Neural cell (in vitro differentiated cells): ENCODE measurements at regions not wholly inside any gene's neighbourhood (a gene's known extent, or its start where the extent isn't known, plus 50 kb on each side); places are given as distances from the start of the nearest gene placed in this dataset.

ENCODE experiments used
- H2AFZ ChIP-seq: fragments of 200-600, 300-800 bp; sonication (generic), shearing (Covaris generic); 2 replicates; pipeline ENCODE4 v1.6.0; 2014; ENCODE audit warnings: low read depth, mild to moderate bottlenecking, antibody characterized with exemption, low read length, moderate library complexity
- H3F3A ChIP-seq: fragments of 200-600 bp; shearing (Covaris generic); 2 replicates; pipeline ENCODE4 v1.6.1; 2016; ENCODE audit warnings: mild to moderate bottlenecking, moderate library complexity, mixed read lengths, antibody characterized with exemption, low read length; ENCODE audit not compliant: insufficient read depth, poor library complexity, severe bottlenecking
- H3K27ac ChIP-seq: fragments of 200-600, 300-800 bp; sonication (generic), shearing (Covaris generic); 2 replicates; pipeline ENCODE4 v1.5.1; 2014; ENCODE audit warnings: mild to moderate bottlenecking, low read length, moderate library complexity
- H3K27me3 ChIP-seq: fragments of 300-800, 200-600 bp; sonication (generic), shearing (Covaris generic); 2 replicates; pipeline ENCODE4 v1.6.0; 2014; ENCODE audit warnings: mild to moderate bottlenecking, low read depth, low read length, moderate library complexity; ENCODE audit not compliant: insufficient read depth
- H3K36me3 ChIP-seq: fragments of 300-800, 200-600 bp; sonication (generic), shearing (Covaris generic); 2 replicates; pipeline ENCODE4 v1.5.1; 2014; ENCODE audit warnings: mild to moderate bottlenecking, antibody characterized with exemption, low read length, moderate library complexity; ENCODE audit not compliant: insufficient read depth
- H3K4me2 ChIP-seq: fragments of 300-800, 200-600 bp; sonication (generic), shearing (Covaris generic); 2 replicates; pipeline ENCODE4 v1.6.0; 2014; ENCODE audit warnings: mild to moderate bottlenecking, low read length
- H3K4me3 ChIP-seq: fragments of 300-800, 200-600 bp; sonication (generic), shearing (Covaris generic); 2 replicates; pipeline ENCODE4 v1.5.1; 2014; ENCODE audit warnings: mild to moderate bottlenecking, low read length, moderate library complexity
- H3K79me2 ChIP-seq: fragments of 200-600 bp; shearing (Covaris generic); replicated peaks from 2 replicates; pipeline ENCODE4 v1.6.0; 2014; ENCODE audit warnings: mild to moderate bottlenecking, low read length, moderate library complexity; ENCODE audit not compliant: insufficient read depth
- H3K9ac ChIP-seq: fragments of 300-800, 200-600 bp; sonication (generic), shearing (Covaris generic); 2 replicates; pipeline ENCODE4 v1.6.1; 2016; ENCODE audit warnings: mild to moderate bottlenecking, low read length, mixed read lengths
- H3K9me2 ChIP-seq: fragments of 200-600 bp; shearing (Covaris generic); 2 replicates; pipeline ENCODE4 v1.6.1; 2016; ENCODE audit warnings: mild to moderate bottlenecking, low read length, mixed read lengths; ENCODE audit not compliant: insufficient read depth
- H3K9me3 ChIP-seq: fragments of 200-600, 300-800 bp; sonication (generic), shearing (Covaris generic); 2 replicates; pipeline ENCODE4 v1.6.1; 2016; ENCODE audit warnings: mild to moderate bottlenecking, mixed run types, low read length, moderate library complexity, mixed read lengths
- H4K20me1 ChIP-seq: fragments of 200-600 bp; shearing (Covaris generic); 2 replicates; pipeline ENCODE4 v1.6.1; 2016; ENCODE audit warnings: mild to moderate bottlenecking, mixed run types; ENCODE audit not compliant: insufficient read depth
- CTCF ChIP-seq: fragments of 450-650 bp; IDR thresholded peaks from 2 replicates; pipeline ENCODE4 v1.5.1; 2014; ENCODE audit warnings: antibody characterized with exemption, mild to moderate bottlenecking, moderate library complexity; ENCODE audit not compliant: poor library complexity, severe bottlenecking
- EP300 ChIP-seq: fragments of 450-650 bp; conservative IDR thresholded peaks from 2 replicates; pipeline ENCODE4 v1.6.1; 2014; ENCODE audit warnings: antibody characterized with exemption, mild to moderate bottlenecking, moderate library complexity; ENCODE audit not compliant: poor library complexity, severe bottlenecking
- EZH2 ChIP-seq: fragments of 200-600, 300-800 bp; shearing (Covaris generic), sonication (generic); IDR thresholded peaks from 2 replicates; pipeline ENCODE4 v1.6.1; 2014; ENCODE audit warnings: antibody characterized with exemption, low read length, borderline replicate concordance, mild to moderate bottlenecking; ENCODE audit not compliant: insufficient read depth, poor library complexity, severe bottlenecking
- MXI1 ChIP-seq: fragments of 450-650 bp; conservative IDR thresholded peaks from 2 replicates; pipeline ENCODE4 v1.6.1; 2014; ENCODE audit warnings: antibody characterized with exemption, mild to moderate bottlenecking; ENCODE audit not compliant: poor library complexity, severe bottlenecking
- POLR2AphosphoS5 ChIP-seq: IDR thresholded peaks from 2 replicates; pipeline ENCODE4 v1.6.1; 2012
- RAD21 ChIP-seq: fragments of 450-650 bp; conservative IDR thresholded peaks from 2 replicates; pipeline ENCODE4 v1.6.1; 2014; ENCODE audit warnings: antibody characterized with exemption, mild to moderate bottlenecking, moderate library complexity
- REST ChIP-seq: IDR thresholded peaks from 2 replicates; pipeline ENCODE4 v1.6.1; 2012; ENCODE audit warnings: borderline replicate concordance
- SMC3 ChIP-seq: fragments of 450-650 bp; conservative IDR thresholded peaks from 2 replicates; pipeline ENCODE4 v1.6.1; 2014; ENCODE audit warnings: antibody characterized with exemption, mild to moderate bottlenecking, moderate library complexity; ENCODE audit not compliant: poor library complexity
- TAF1 ChIP-seq: IDR thresholded peaks from 2 replicates; pipeline ENCODE4 v1.6.1; 2012; ENCODE audit warnings: low read depth

GRCh38 chr6:43937236-43938177 is 167.5 kb downstream of the VEGFA start:
- Histone ChIP-seq H3K27ac (no peak overlapping the region), H3K79me2 (no peaks in the 10 kb centered on the region), H3K27me3 (no peaks in the 10 kb centered on the region), H4K20me1 (no peaks in the 10 kb centered on the region), H3K4me3 (no peak overlapping the region), H2AFZ (no peak overlapping the region), H3F3A (no peaks in the 10 kb centered on the region), H3K9me2 (no peaks in the 10 kb centered on the region), H3K9me3 (no peaks in the 10 kb centered on the region), H3K36me3 (no peaks in the 10 kb centered on the region), H3K9ac (no peak overlapping the region), H3K4me2 (no peak overlapping the region)
- TF ChIP-seq TAF1 (no peak), POLR2AphosphoS5 (no peak), RAD21 (no peak), MXI1 (no peak), EZH2 (no peak), EP300 (no peak), SMC3 (no peak), CTCF (no peak), REST (no peak)

GRCh38 chr6:43936476-43936875 is 166.5 kb downstream of the VEGFA start:
- Histone ChIP-seq H3K9me2 (no peaks in the 10 kb centered on the region), H2AFZ (no peak overlapping the region), H3K9me3 (no peaks in the 10 kb centered on the region), H3K36me3 (no peaks in the 10 kb centered on the region), H3K9ac (no peak overlapping the region), H3F3A (no peaks in the 10 kb centered on the region), H3K4me2 (no peak overlapping the region), H3K79me2 (no peaks in the 10 kb centered on the region), H3K4me3 (no peak overlapping the region), H3K27ac (no peak overlapping the region), H3K27me3 (no peaks in the 10 kb centered on the region), H4K20me1 (no peaks in the 10 kb centered on the region)
- no peak for TF ChIP-seq TAF1
- no peak for TF ChIP-seq POLR2AphosphoS5
- TF ChIP-seq EP300 = no peak
- TF ChIP-seq RAD21 = no peak
- no peak for TF ChIP-seq EZH2
- TF ChIP-seq REST = no peak
- no peak for TF ChIP-seq CTCF
- TF ChIP-seq SMC3 = no peak
- TF ChIP-seq MXI1 = no peak
